Loucy (cell line): ENCODE measurements at regions not wholly inside any gene's neighbourhood (a gene's known extent, or its start where the extent isn't known, plus 50 kb on each side); places are given as distances from the start of the nearest gene placed in this dataset.

Experiments
- H2AFZ ChIP-seq: fragments of 200-600 bp; sonication (generic); 2 replicates; pipeline ENCODE4 v1.6.0; 2016; ENCODE audit warnings: antibody characterized with exemption, mild to moderate bottlenecking, low read length, moderate library complexity
- H3F3A ChIP-seq: fragments of 200-600 bp; 2 replicates; pipeline ENCODE4 v1.6.0; 2016; ENCODE audit warnings: antibody characterized with exemption, low read depth, mild to moderate bottlenecking
- H3K27me3 ChIP-seq: fragments of 200-600 bp; sonication (generic); 2 replicates; pipeline ENCODE4 v1.6.1; 2014; ENCODE audit warnings: low read length, mild to moderate bottlenecking; ENCODE audit not compliant: insufficient read depth, poor library complexity, severe bottlenecking
- H3K36me3 ChIP-seq: fragments of 200-600 bp; sonication (generic); 2 replicates; pipeline ENCODE4 v1.6.1; 2016; ENCODE audit warnings: low read length; ENCODE audit not compliant: insufficient read depth
- H3K4me1 ChIP-seq: fragments of 200-600 bp; sonication (generic); 2 replicates; pipeline ENCODE4 v1.5.1; 2014; ENCODE audit warnings: low read length, mild to moderate bottlenecking; ENCODE audit not compliant: insufficient read depth, poor library complexity, severe bottlenecking
- H3K4me2 ChIP-seq: fragments of 200-600 bp; sonication (generic); 2 replicates; pipeline ENCODE4 v1.6.0; 2014; ENCODE audit warnings: antibody characterized with exemption, low read length, low read depth, mild to moderate bottlenecking; ENCODE audit not compliant: poor library complexity, severe bottlenecking
- H3K4me3 ChIP-seq: fragments of 200-600 bp; sonication (generic); 2 replicates; pipeline ENCODE4 v1.5.1; 2014; ENCODE audit warnings: low read length, mild to moderate bottlenecking, mixed read lengths; ENCODE audit not compliant: poor library complexity, severe bottlenecking
- H3K79me2 ChIP-seq: fragments of 200-600 bp; sonication (generic); 2 replicates; pipeline ENCODE4 v1.6.1; 2014; ENCODE audit warnings: low read length; ENCODE audit not compliant: insufficient read depth
- H3K9ac ChIP-seq: fragments of 200-600 bp; sonication (generic); 2 replicates; pipeline ENCODE4 v1.6.0; 2014; ENCODE audit warnings: mild to moderate bottlenecking, low read depth, low read length, moderate library complexity; ENCODE audit not compliant: poor library complexity, severe bottlenecking
- H3K9me2 ChIP-seq: fragments of 200-600 bp; sonication (generic); replicated peaks from 2 replicates; pipeline ENCODE4 v1.6.1; 2016; ENCODE audit warnings: low read depth, low read length, mixed read lengths
- H3K9me3 ChIP-seq: fragments of 200-600 bp; sonication (generic); 2 replicates; pipeline ENCODE4 v1.6.1; 2014; ENCODE audit warnings: mild to moderate bottlenecking, antibody characterized with exemption, low read length, low read depth; ENCODE audit not compliant: insufficient read depth
- H4K20me1 ChIP-seq: fragments of 200-600 bp; sonication (generic); 2 replicates; pipeline ENCODE4 v1.6.0; 2014; ENCODE audit warnings: antibody characterized with exemption, low read length, mild to moderate bottlenecking; ENCODE audit not compliant: insufficient read depth, poor library complexity, severe bottlenecking
- EZH2phosphoT487 ChIP-seq: fragments of 200-600 bp; IDR thresholded peaks from 2 replicates; pipeline ENCODE4 v1.6.1; 2018; ENCODE audit warnings: antibody characterized with exemption, mild to moderate bottlenecking, moderate library complexity, borderline replicate concordance
- TF ChIP-seq, protein P1 (sequence below): fragments of 200-600 bp; sonication (generic); conservative IDR thresholded peaks from 2 replicates; pipeline ENCODE4 v1.5.1; 2014; ENCODE audit warnings: mild to moderate bottlenecking, antibody characterized with exemption, low read length

GRCh38 chr12:67370979-67371378 lies 101.8 kb downstream of the CAND1 start:
- no peaks in the 10 kb centered on the region for H3K27me3 ChIP-seq
- H3K4me1 ChIP-seq: no peaks in the 10 kb centered on the region
- H3K9me2 ChIP-seq: no peaks in the 10 kb centered on the region
- no peak overlapping the region for H3K9ac ChIP-seq
- TF ChIP-seq, protein P1, sequence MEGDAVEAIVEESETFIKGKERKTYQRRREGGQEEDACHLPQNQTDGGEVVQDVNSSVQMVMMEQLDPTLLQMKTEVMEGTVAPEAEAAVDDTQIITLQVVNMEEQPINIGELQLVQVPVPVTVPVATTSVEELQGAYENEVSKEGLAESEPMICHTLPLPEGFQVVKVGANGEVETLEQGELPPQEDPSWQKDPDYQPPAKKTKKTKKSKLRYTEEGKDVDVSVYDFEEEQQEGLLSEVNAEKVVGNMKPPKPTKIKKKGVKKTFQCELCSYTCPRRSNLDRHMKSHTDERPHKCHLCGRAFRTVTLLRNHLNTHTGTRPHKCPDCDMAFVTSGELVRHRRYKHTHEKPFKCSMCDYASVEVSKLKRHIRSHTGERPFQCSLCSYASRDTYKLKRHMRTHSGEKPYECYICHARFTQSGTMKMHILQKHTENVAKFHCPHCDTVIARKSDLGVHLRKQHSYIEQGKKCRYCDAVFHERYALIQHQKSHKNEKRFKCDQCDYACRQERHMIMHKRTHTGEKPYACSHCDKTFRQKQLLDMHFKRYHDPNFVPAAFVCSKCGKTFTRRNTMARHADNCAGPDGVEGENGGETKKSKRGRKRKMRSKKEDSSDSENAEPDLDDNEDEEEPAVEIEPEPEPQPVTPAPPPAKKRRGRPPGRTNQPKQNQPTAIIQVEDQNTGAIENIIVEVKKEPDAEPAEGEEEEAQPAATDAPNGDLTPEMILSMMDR: no peak
- no peak for TF ChIP-seq EZH2phosphoT487
- no peaks in the 10 kb centered on the region for H3K36me3 ChIP-seq
- H2AFZ ChIP-seq: no peak overlapping the region
- H3K79me2 ChIP-seq: no peaks in the 10 kb centered on the region
- no peak overlapping the region for H3K4me3 ChIP-seq
- H4K20me1 ChIP-seq: no peaks in the 10 kb centered on the region
- H3K9me3 ChIP-seq: no peaks in the 10 kb centered on the region; the same call in 1 of the 2 replicates
- no peaks in the 10 kb centered on the region for H3F3A ChIP-seq
- no peak overlapping the region for H3K4me2 ChIP-seq

DNA sequence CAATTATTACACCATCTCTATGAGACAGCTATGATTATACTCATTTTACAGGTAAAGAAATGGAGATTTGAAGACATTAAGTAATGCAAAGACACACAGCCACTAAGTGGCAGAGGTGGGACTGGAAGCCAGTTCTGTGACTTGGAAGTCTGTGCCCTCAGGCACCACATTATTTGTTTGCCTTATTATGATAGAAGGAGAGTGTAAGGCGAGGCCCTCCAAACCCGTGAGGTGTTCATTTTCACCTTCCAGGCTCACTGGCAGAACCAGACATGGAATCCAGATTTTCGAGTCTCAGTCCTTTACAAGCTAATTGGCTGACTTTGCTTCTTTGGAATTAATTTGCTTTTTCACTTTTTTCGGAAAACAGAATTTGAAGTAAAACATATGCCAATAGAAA lies 107.9 kb downstream of the CAND1 start:
- Histone ChIP-seq H3K9me3 (no peaks in the 10 kb centered on the region; the same call in 1 of the 2 replicates), H3K27me3 (no peaks in the 10 kb centered on the region), H2AFZ (no peak overlapping the region), H3K79me2 (no peaks in the 10 kb centered on the region), H3K36me3 (no peaks in the 10 kb centered on the region), H3K9me2 (no peaks in the 10 kb centered on the region), H3F3A (no peaks in the 10 kb centered on the region), H3K4me3 (no peak overlapping the region), H3K4me2 (no peak overlapping the region), H3K9ac (no peak overlapping the region), H3K4me1 (no peaks in the 10 kb centered on the region), H4K20me1 (no peaks in the 10 kb centered on the region)
- TF ChIP-seq, protein P1: no peak
- no peak for TF ChIP-seq EZH2phosphoT487

GRCh38 chr12:67377541-67377940 lies 108.4 kb downstream of the CAND1 start:
- H3K9me3 ChIP-seq: no peaks in the 10 kb centered on the region
- H3K4me1 ChIP-seq: no peaks in the 10 kb centered on the region
- no peaks in the 10 kb centered on the region for H3K79me2 ChIP-seq
- no peaks in the 10 kb centered on the region for H3K36me3 ChIP-seq
- no peak overlapping the region for H3K4me2 ChIP-seq
- H4K20me1 ChIP-seq: no peaks in the 10 kb centered on the region
- H3K27me3 ChIP-seq: no peaks in the 10 kb centered on the region
- no peaks in the 10 kb centered on the region for H3F3A ChIP-seq
- H2AFZ ChIP-seq: no peak overlapping the region
- H3K9me2 ChIP-seq: no peaks in the 10 kb centered on the region
- no peak for TF ChIP-seq EZH2phosphoT487
- TF ChIP-seq, protein P1: no peak
- H3K9ac ChIP-seq: no peak overlapping the region
- H3K4me3 ChIP-seq: no peak overlapping the region
